Breast epithelium (tissue), 4 donors: ENCODE measurements at regions not wholly inside any gene's neighbourhood (a gene's known extent, or its start where the extent isn't known, plus 50 kb on each side); places are given as distances from the start of the nearest gene placed in this dataset.

ENCODE experiments used
- DNase-seq, 2 donors: peaks; one replicate each; pipeline ENCODE4 v3.0.0-alpha.2; 2019; ENCODE audit warnings: low spot score in 2 of 2
- H3K27ac ChIP-seq, 2 donors: fragments of 200-600 bp; sonication (generic) in 1 of 2; one replicate each; pipeline ENCODE4 v1.5.1; 2016 to 2019; ENCODE audit warnings: mild to moderate bottlenecking in 1 of 2
- H3K27me3 ChIP-seq, 2 donors: fragments of 200-600 bp; sonication (generic) in 1 of 2; one replicate each; pipeline versions ENCODE4 v1.5.1 to v1.6.0; 2017 to 2019; ENCODE audit warnings: control low read depth in 1 of 2, mild to moderate bottlenecking in 1 of 2
- H3K36me3 ChIP-seq: fragments of 200-600 bp; one replicate; pipeline ENCODE4 v1.5.1; 2019
- H3K4me1 ChIP-seq, 2 donors: fragments of 200-600 bp; sonication (generic); one replicate each; pipeline ENCODE4 v1.5.1; 2016 to 2019; ENCODE audit warnings: control low read depth in 1 of 2
- H3K4me3 ChIP-seq, 3 donors: fragments of 200-600 bp; sonication (generic); 1 replicate in 2 of 3; 2 replicates in 1 of 3; pipeline ENCODE4 v1.5.1; 2016 to 2019; ENCODE audit warnings: mild to moderate bottlenecking in 3 of 3, moderate library complexity in 2 of 3
- H3K9me3 ChIP-seq, 2 donors: fragments of 200-600 bp; sonication (generic) in 1 of 2; one replicate each; pipeline ENCODE4 v1.5.1; 2016 to 2019; ENCODE audit warnings: control low read depth in 1 of 2
- CTCF ChIP-seq, 3 donors: fragments of 450-650 bp; IDR thresholded peaks; one replicate each; pipeline ENCODE4 v1.5.1; 2016 to 2017; ENCODE audit warnings: antibody characterized with exemption in 3 of 3, mild to moderate bottlenecking in 3 of 3, moderate library complexity in 3 of 3
- POLR2A ChIP-seq: fragments of 450-650 bp; IDR thresholded peaks from one replicate; pipeline ENCODE4 v1.6.1; 2016; ENCODE audit warnings: antibody characterized with exemption, mild to moderate bottlenecking, moderate library complexity
- POLR2AphosphoS5 ChIP-seq, 3 donors: sonication (generic); formaldehyde crosslinking; IDR thresholded peaks; one replicate each; pipeline ENCODE4 v1.6.1; 2017; ENCODE audit warnings: antibody characterized with exemption in 3 of 3
- intact Hi-C: fragments of 100-400 bp; cut with DNase I; formaldehyde crosslinking; loops from one replicate; pipeline ENCODE4 v1.15.1; 2023; ENCODE audit warnings: low total_unique reads

- Histone ChIP-seq H3K4me1 (no peaks in the 10 kb centered on the region), H3K36me3 (no peaks in the 10 kb centered on the region), H3K27ac (no peak overlapping the region), H3K9me3 (no peaks in the 10 kb centered on the region), H3K27me3 (no peaks in the 10 kb centered on the region), H3K4me3 (no peak overlapping the region)
- TF ChIP-seq CTCF (IDR thresholded peaks at IDR 0.05) (no peak), POLR2AphosphoS5 (IDR thresholded peaks at IDR 0.05) (no peak)
- DNase-seq, result no peak
- intact Hi-C loops, result no loop called here
Measured at GRCh38 chr13:61696676-61697075, 281.0 kb upstream of the PCDH20 start.

GRCh38 chr13:61695147-61695546 lies 279.5 kb upstream of the PCDH20 start:
- TF ChIP-seq CTCF (IDR thresholded peaks at IDR 0.05), result no peak
- TF ChIP-seq POLR2A, result no peak
- no peak for TF ChIP-seq POLR2AphosphoS5 (IDR thresholded peaks at IDR 0.05)
- intact Hi-C loops, result no loop called here
- Histone ChIP-seq H3K36me3 (no peaks in the 10 kb centered on the region), H3K9me3 (no peaks in the 10 kb centered on the region), H3K27me3 (no peaks in the 10 kb centered on the region), H3K27ac (no peak overlapping the region), H3K4me3 (no peak overlapping the region), H3K4me1 (no peaks in the 10 kb centered on the region)
- no peak for DNase-seq

GRCh38 chr13:61692691-61693090 lies 277.0 kb upstream of the PCDH20 start:
- no peaks in the 10 kb centered on the region for H3K4me1 ChIP-seq
- no peak overlapping the region for H3K4me3 ChIP-seq
- no peaks in the 10 kb centered on the region for H3K27me3 ChIP-seq
- H3K27ac ChIP-seq, result no peak overlapping the region
- no peaks in the 10 kb centered on the region for H3K9me3 ChIP-seq
- DNase-seq, result no peak
- intact Hi-C loops, result no loop called here
- TF ChIP-seq CTCF (IDR thresholded peaks at IDR 0.05) (no peak), POLR2AphosphoS5 (IDR thresholded peaks at IDR 0.05) (no peak), POLR2A (no peak)
- H3K36me3 ChIP-seq, result no peaks in the 10 kb centered on the region

- peak in 1 of 3 donors; percentile 37 for TF ChIP-seq CTCF (IDR thresholded peaks at IDR 0.05)
- TF ChIP-seq POLR2A, result no peak
- intact Hi-C loops, result no loop called here
Measured at GRCh38 chr13:61685682-61686012, 270.0 kb upstream of the PCDH20 start.

GRCh38 chr13:61684976-61685681 lies 269.5 kb upstream of the PCDH20 start:
- no peaks in the 10 kb centered on the region for H3K4me1 ChIP-seq
- no peak overlapping the region for H3K4me3 ChIP-seq
- no peak for DNase-seq
- no peaks in the 10 kb centered on the region for H3K36me3 ChIP-seq
- H3K9me3 ChIP-seq, result no peaks in the 10 kb centered on the region
- H3K27ac ChIP-seq, result no peak overlapping the region
- intact Hi-C loops, result no loop called here
- H3K27me3 ChIP-seq, result no peaks in the 10 kb centered on the region
- no peak for TF ChIP-seq POLR2AphosphoS5 (IDR thresholded peaks at IDR 0.05)
- TF ChIP-seq CTCF (IDR thresholded peaks at IDR 0.05), result no peak
- TF ChIP-seq POLR2A, result no peak

More at GRCh38 chr13:61685682-61686012, 270.0 kb upstream of the PCDH20 start:
- no peak for DNase-seq
- H3K27ac ChIP-seq, result no peak overlapping the region
- H3K27me3 ChIP-seq, result no peaks in the 10 kb centered on the region
- H3K4me3 ChIP-seq, result no peak overlapping the region
- H3K36me3 ChIP-seq, result no peaks in the 10 kb centered on the region
- no peaks in the 10 kb centered on the region for H3K4me1 ChIP-seq
- H3K9me3 ChIP-seq, result no peaks in the 10 kb centered on the region
